ENCODE measurements at regions not wholly inside any gene's neighbourhood (a gene's known extent, or its start where the extent isn't known, plus 50 kb on each side); places are given as distances from the start of the nearest gene placed in this dataset.

DNA sequence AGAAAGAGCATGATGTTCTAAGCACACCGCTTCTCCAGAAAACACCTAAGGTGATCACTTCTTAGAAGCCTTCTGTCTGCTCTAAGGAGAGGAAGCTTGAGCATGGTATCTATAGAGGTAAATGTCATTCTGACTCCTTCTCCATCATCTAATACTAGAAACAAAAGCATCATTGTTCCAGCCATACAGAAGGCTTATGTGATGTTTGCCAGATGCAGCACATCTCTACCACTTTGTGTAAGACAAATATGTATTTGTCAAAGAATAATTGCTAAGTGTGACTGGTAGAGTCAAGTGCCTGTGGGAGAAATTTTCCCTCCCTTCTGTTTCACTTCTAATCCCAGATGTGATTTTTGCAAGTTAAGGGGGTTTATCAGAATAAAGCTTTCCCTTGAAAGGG, 217.1 kb downstream of the HS3ST3A1 start:
- Mint-ChIP-seq H3K27me3 (ENCODE audit: insufficient read depth, unreplicated experiment) (no peaks in the 10 kb centered on the region), H3K9me3 (ENCODE audit: unreplicated experiment) (no peaks in the 10 kb centered on the region), H3K27ac (ENCODE audit: unreplicated experiment) (no peak overlapping the region), H3K36me3 (ENCODE audit: insufficient read depth, unreplicated experiment) (no peaks in the 10 kb centered on the region), H3K4me1 (ENCODE audit: low read depth, unreplicated experiment) (no peaks in the 10 kb centered on the region), H3K4me3 (ENCODE audit: unreplicated experiment) (no peak overlapping the region)
- POLR2A ChIA-PET: no interaction called here
- TF ChIP-seq, protein P1, sequence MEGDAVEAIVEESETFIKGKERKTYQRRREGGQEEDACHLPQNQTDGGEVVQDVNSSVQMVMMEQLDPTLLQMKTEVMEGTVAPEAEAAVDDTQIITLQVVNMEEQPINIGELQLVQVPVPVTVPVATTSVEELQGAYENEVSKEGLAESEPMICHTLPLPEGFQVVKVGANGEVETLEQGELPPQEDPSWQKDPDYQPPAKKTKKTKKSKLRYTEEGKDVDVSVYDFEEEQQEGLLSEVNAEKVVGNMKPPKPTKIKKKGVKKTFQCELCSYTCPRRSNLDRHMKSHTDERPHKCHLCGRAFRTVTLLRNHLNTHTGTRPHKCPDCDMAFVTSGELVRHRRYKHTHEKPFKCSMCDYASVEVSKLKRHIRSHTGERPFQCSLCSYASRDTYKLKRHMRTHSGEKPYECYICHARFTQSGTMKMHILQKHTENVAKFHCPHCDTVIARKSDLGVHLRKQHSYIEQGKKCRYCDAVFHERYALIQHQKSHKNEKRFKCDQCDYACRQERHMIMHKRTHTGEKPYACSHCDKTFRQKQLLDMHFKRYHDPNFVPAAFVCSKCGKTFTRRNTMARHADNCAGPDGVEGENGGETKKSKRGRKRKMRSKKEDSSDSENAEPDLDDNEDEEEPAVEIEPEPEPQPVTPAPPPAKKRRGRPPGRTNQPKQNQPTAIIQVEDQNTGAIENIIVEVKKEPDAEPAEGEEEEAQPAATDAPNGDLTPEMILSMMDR (IDR thresholded peaks at IDR 0.05; ENCODE audit: insufficient read depth in 1 of 2, low read depth in 1 of 2, low read length in 1 of 2, severe bottlenecking in 1 of 2, unreplicated experiment in 1 of 2): no peak
- H3K4me3 ChIP-seq (ENCODE audit: low read depth, low read length): no peak overlapping the region
- DNase-seq: no peak
- intact Hi-C loops (cut with micrococcal nuclease; ENCODE audit: unreplicated experiment): no loop called here
- CTCF ChIA-PET: no interaction called here
- no peaks in the 10 kb centered on the region for H3K9me3 ChIP-seq
- BruUV-seq (replicated peaks): no TSS peak
- no peaks in the 10 kb centered on the region for H3K36me3 ChIP-seq (ENCODE audit: control insufficient read depth, insufficient read depth, low read length)
- no peaks in the 10 kb centered on the region for H3K27me3 ChIP-seq (replicated peaks; ENCODE audit: control insufficient read depth, insufficient read depth, low read length)
- no peaks in the 10 kb centered on the region for H3K4me1 ChIP-seq

DNA sequence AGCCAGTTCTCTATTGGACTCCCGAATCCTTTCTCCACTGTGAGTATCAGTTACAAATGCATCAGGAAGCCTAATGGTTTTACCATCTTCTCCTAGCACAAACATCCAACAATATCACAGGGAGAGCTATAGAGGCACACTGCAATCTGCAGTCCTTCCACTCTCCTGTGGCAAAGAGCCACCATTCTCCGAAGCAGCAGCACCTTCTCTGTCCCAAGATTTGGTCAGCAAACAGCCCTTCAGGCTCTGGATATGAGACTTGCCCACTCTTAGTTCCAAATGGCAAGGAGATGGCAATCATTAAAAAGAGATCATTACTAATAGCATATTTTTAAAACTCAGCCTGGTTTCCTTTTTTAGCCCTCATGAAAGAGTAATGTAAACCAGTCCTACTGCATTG, 223.4 kb downstream of the HS3ST3A1 start:
- intact Hi-C loops (cut with micrococcal nuclease; ENCODE audit: unreplicated experiment): no loop called here
- Histone ChIP-seq H3K27me3 (replicated peaks; ENCODE audit: control insufficient read depth, insufficient read depth, low read length) (no peaks in the 10 kb centered on the region), H3K4me1 (no peaks in the 10 kb centered on the region), H3K36me3 (ENCODE audit: control insufficient read depth, insufficient read depth, low read length) (no peaks in the 10 kb centered on the region), H3K4me3 (ENCODE audit: low read depth, low read length) (no peak overlapping the region), H3K9me3 (no peaks in the 10 kb centered on the region)
- BruUV-seq (replicated peaks): no TSS peak
- POLR2A ChIA-PET: no interaction called here
- Mint-ChIP-seq H3K4me3 (ENCODE audit: unreplicated experiment) (no peak overlapping the region), H3K27me3 (ENCODE audit: insufficient read depth, unreplicated experiment) (no peaks in the 10 kb centered on the region), H3K36me3 (ENCODE audit: insufficient read depth, unreplicated experiment) (no peaks in the 10 kb centered on the region), H3K4me1 (ENCODE audit: low read depth, unreplicated experiment) (no peaks in the 10 kb centered on the region), H3K9me3 (ENCODE audit: unreplicated experiment) (no peaks in the 10 kb centered on the region), H3K27ac (ENCODE audit: unreplicated experiment) (no peak overlapping the region)
- DNase-seq: no peak
- CTCF ChIA-PET: no interaction called here
- TF ChIP-seq, protein P1 (IDR thresholded peaks at IDR 0.05; ENCODE audit: insufficient read depth in 1 of 2, low read depth in 1 of 2, low read length in 1 of 2, severe bottlenecking in 1 of 2, unreplicated experiment in 1 of 2): no peak

DNA sequence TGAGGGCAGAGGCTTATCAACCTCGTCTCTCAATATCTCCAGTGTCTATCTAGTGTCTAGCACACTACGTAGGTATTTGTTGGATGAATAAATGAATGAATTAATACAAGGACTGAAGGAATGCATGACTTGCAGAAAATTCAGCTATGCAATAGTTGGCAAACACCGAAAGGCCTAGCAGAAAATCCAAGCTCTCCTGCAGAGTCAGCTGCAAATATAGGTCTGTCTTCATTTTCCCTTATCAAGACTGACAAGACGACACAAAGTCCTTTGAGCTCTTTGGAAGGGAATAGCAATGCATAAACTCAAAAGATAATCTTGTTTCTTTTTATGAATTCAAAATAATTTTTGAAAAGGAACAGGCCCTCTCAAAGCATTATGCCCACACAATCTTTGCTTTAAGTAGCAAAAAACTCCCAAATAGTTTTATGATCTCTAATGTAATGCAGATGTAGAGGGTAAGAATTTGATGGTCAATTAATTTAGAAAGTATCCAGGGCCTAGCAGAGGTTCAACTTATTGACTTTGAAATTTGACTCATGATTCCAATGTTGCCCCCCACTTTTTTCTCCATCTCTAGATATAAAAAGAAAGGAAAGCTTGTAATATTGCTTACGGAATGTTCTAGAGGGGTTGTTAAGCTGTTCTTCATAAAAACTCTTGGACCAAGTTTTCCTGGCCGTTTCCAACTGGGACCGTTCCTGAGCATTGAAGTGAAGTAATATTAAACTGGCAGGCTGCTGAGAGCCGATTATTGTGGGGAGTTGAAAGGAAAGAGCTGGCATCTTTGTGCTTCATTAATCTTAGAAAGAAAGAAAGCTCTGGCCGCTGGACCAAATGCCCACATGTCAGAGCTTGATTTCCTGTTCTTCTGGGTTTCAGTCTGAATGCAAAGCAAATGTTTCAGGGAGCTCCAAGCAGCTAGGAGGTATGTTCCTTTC, 227.3 kb downstream of the HS3ST3A1 start:
- Mint-ChIP-seq H3K4me3 (ENCODE audit: unreplicated experiment) (no peak overlapping the region), H3K36me3 (ENCODE audit: insufficient read depth, unreplicated experiment) (no peaks in the 10 kb centered on the region), H3K9me3 (ENCODE audit: unreplicated experiment) (no peaks in the 10 kb centered on the region), H3K27me3 (ENCODE audit: insufficient read depth, unreplicated experiment) (no peaks in the 10 kb centered on the region), H3K4me1 (ENCODE audit: low read depth, unreplicated experiment) (no peaks in the 10 kb centered on the region), H3K27ac (ENCODE audit: unreplicated experiment) (no peak overlapping the region)
- CTCF ChIA-PET: no interaction called here
- Histone ChIP-seq H3K4me3 (ENCODE audit: low read depth, low read length) (no peak overlapping the region), H3K36me3 (ENCODE audit: control insufficient read depth, insufficient read depth, low read length) (no peaks in the 10 kb centered on the region), H3K4me1 (no peaks in the 10 kb centered on the region), H3K27me3 (replicated peaks; ENCODE audit: control insufficient read depth, insufficient read depth, low read length) (no peaks in the 10 kb centered on the region), H3K9me3 (no peaks in the 10 kb centered on the region)
- POLR2A ChIA-PET: no interaction called here
- no TSS peak for BruUV-seq (replicated peaks)
- TF ChIP-seq, protein P1 (IDR thresholded peaks at IDR 0.05; ENCODE audit: insufficient read depth in 1 of 2, low read depth in 1 of 2, low read length in 1 of 2, severe bottlenecking in 1 of 2, unreplicated experiment in 1 of 2): no peak
- DNase-seq: no peak
- intact Hi-C loops (cut with micrococcal nuclease; ENCODE audit: unreplicated experiment): no loop called here
